ENCODE measurements at regions not wholly inside any gene's neighbourhood (a gene's known extent, or its start where the extent isn't known, plus 50 kb on each side); places are given as distances from the start of the nearest gene placed in this dataset.

DNA sequence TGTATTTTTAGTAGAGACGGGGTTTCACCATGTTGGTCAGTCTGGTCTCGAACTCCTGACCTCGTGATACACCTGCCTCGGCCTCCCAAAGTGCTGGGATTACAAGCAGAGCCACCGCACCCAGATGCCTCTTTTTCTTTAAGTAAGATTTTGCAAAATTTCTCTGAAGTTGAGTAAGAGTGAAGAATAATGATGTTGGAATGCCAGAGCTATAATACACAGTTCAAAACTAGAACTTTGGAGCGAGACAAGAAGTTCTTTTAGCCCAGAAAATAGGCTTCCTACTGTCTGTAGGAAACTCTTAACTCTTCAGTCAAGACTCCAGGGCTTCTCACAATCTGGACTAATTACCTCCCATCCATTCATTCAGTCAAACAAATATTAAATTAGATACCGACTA lies 51.4 kb downstream of the MARCHF4 start:
- CTCF ChIA-PET = interaction anchor here (1.2 kb wide), 1 partner anchor 12 kb away, joined by 3 read pairs; no protein-coding TSS in a partner anchor

More for the DNA sequence above, 51.4 kb downstream of the MARCHF4 start:
- Histone ChIP-seq H3K4me3 (replicated peaks in 1 of 3; ENCODE audit: insufficient read depth in 1 of 3, low read depth in 1 of 3, low read length in 3 of 3) (no peak overlapping the region), H3K27me3 (ENCODE audit: control insufficient read depth in 2 of 2, insufficient read depth in 2 of 2, low read length in 2 of 2) (no peaks in the 10 kb centered on the region), H4K20me1 (replicated peaks; ENCODE audit: control insufficient read depth, extremely low read depth, insufficient read depth, low read length) (no peaks in the 10 kb centered on the region), H3K36me3 (ENCODE audit: control insufficient read depth in 2 of 2, extremely low read depth in 1 of 2, insufficient read depth in 2 of 2, low read length in 2 of 2) (no peaks in the 10 kb centered on the region), H3K4me2 (ENCODE audit: insufficient read depth, low read length) (no peak overlapping the region), H3K27ac (ENCODE audit: insufficient read depth, low read depth, low read length) (no peak overlapping the region), H3K9me1 (replicated peaks; ENCODE audit: control insufficient read depth, extremely low read depth, insufficient read depth, low read length) (no peaks in the 10 kb centered on the region), H3K9ac (replicated peaks; ENCODE audit: extremely low read depth, insufficient read depth, low read length) (no peak overlapping the region), H3K79me2 (ENCODE audit: control insufficient read depth, insufficient read depth, low read length) (no peaks in the 10 kb centered on the region), H3K4me1 (ENCODE audit: control insufficient read depth, extremely low read depth, insufficient read depth, low read length) (peaks cover 17% of the 10 kb centered on the region), H2AFZ (ENCODE audit: low read depth, low read length) (no peak overlapping the region), H3K9me3 (replicated peaks; ENCODE audit: control insufficient read depth, insufficient read depth, low read length) (no peaks in the 10 kb centered on the region)
- DNase-seq (ENCODE audit: low read depth, low spot score) (no peak), FAIRE-seq (no peak)
- intact Hi-C loops (cut with micrococcal nuclease) = no loop called here
- no peak for TF ChIP-seq JUN (IDR thresholded peaks at IDR 0.05; ENCODE audit: borderline replicate concordance, insufficient read depth, insufficient read length, low read depth)
- TF ChIP-seq POLR2AphosphoS5 (IDR thresholded peaks at IDR 0.05; ENCODE audit: insufficient read depth, low read depth, low read length) = no peak
- TF ChIP-seq MAX (IDR thresholded peaks at IDR 0.05; ENCODE audit: insufficient read depth, insufficient read length) = no peak
- no peak for TF ChIP-seq GATA2 (IDR thresholded peaks at IDR 0.05; ENCODE audit: insufficient read depth, insufficient read length, low read depth, low read length)
- no peak for TF ChIP-seq CTCF (IDR thresholded peaks at IDR 0.05; ENCODE audit: extremely low read depth in 1 of 2, insufficient read depth in 1 of 2, low read depth in 1 of 2, low read length in 2 of 2)
- no peak for TF ChIP-seq POLR2A (IDR thresholded peaks at IDR 0.05; ENCODE audit: low read depth, low read length)
- TF ChIP-seq FOS (IDR thresholded peaks at IDR 0.05; ENCODE audit: borderline replicate concordance, insufficient read depth, low read length) = no peak
- TF ChIP-seq MYC (IDR thresholded peaks at IDR 0.05; ENCODE audit: low read depth, low read length) = no peak
- dilution Hi-C loops (cut with MboI; ENCODE audit: extremely low pct_ligation_motif_present, low sequenced_read_pairs) = no loop called here
- BruUV-seq (replicated peaks) = no TSS peak
- POLR2A ChIA-PET = no interaction called here
